Upper lobe of left lung (tissue), 4 donors: ENCODE measurements at regions not wholly inside any gene's neighbourhood (a gene's known extent, or its start where the extent isn't known, plus 50 kb on each side); places are given as distances from the start of the nearest gene placed in this dataset.

ENCODE experiments used
- CTCF ChIP-seq, 6 experiments: fragments of 450-650 bp in 4 of 6; fragments of 200-600 bp in 2 of 6; sonication (generic) in 2 of 6; IDR thresholded peaks; one replicate each; pipeline ENCODE4 v1.5.1; 2016 to 2019; ENCODE audit warnings: antibody characterized with exemption in 6 of 6
- POLR2A ChIP-seq, 4 donors: fragments of 450-650 bp; IDR thresholded peaks; one replicate each; pipeline ENCODE4 v1.5.1; 2016 to 2017; ENCODE audit warnings: antibody characterized with exemption in 4 of 4, mild to moderate bottlenecking in 2 of 4
- POLR2AphosphoS5 ChIP-seq, 2 donors: sonication (generic); formaldehyde crosslinking; IDR thresholded peaks; one replicate each; pipeline ENCODE4 v1.5.1; 2017; ENCODE audit warnings: antibody characterized with exemption in 2 of 2

- TF ChIP-seq CTCF (IDR thresholded peaks at IDR 0.05) = no peak
- TF ChIP-seq POLR2A (IDR thresholded peaks at IDR 0.05) = no peak
- no peak for TF ChIP-seq POLR2AphosphoS5 (IDR thresholded peaks at IDR 0.05)
Observed at GRCh38 chr10:2777666-2778355, 289.5 kb upstream of the PFKP start.
